ENCODE measurements at regions not wholly inside any gene's neighbourhood (a gene's known extent, or its start where the extent isn't known, plus 50 kb on each side); places are given as distances from the start of the nearest gene placed in this dataset.
"Not testable (repeated sequence)": the region's sequence is repeated elsewhere in the genome, so short reads cannot be mapped to it uniquely, and the experiment has no call there.

DNA sequence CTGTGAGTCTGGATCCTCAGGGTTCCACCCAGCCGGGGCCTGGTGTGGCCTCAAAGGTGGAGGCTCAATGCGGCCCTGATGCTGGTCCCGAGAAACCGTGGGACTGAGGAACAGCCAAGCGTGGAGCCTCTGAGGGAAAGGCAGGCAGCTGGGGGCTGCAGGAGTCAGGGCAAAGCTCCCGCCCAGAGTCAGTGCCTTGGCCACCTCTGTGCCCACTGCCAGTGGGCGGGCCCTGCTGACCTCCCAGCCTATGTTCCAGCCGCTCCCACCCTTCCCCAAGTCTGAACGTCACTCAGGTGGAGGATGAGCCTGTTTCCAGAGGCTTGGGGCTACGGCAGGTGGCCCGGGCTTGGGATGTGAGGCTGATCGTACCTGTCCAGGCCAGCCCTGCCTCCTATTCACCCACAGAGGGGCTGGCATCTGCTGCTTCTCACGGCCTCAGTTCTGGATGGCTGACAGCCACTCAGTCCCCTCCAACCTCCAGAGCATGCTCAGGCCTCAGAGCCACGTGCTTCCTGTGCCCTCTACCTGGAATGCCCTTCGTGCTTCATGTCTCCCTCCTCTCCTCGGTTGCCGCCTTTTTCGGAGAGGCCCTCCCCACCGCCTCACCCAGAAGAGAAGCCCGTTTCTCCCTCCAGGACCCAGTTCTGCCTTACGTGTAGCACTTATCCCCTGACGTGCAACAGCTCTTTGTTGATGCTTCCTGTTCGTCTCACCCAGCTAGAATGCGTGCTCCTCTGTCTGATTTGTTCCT, 94.1 kb upstream of the LRPAP1 start:
- TF ChIP-seq, protein P1, sequence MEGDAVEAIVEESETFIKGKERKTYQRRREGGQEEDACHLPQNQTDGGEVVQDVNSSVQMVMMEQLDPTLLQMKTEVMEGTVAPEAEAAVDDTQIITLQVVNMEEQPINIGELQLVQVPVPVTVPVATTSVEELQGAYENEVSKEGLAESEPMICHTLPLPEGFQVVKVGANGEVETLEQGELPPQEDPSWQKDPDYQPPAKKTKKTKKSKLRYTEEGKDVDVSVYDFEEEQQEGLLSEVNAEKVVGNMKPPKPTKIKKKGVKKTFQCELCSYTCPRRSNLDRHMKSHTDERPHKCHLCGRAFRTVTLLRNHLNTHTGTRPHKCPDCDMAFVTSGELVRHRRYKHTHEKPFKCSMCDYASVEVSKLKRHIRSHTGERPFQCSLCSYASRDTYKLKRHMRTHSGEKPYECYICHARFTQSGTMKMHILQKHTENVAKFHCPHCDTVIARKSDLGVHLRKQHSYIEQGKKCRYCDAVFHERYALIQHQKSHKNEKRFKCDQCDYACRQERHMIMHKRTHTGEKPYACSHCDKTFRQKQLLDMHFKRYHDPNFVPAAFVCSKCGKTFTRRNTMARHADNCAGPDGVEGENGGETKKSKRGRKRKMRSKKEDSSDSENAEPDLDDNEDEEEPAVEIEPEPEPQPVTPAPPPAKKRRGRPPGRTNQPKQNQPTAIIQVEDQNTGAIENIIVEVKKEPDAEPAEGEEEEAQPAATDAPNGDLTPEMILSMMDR (IDR thresholded peaks at IDR 0.05), result not testable (repeated sequence)
- not testable (repeated sequence) for TF ChIP-seq RAD21 (IDR thresholded peaks at IDR 0.05; ENCODE audit: low read length); POLR2AphosphoS5 (IDR thresholded peaks at IDR 0.05; ENCODE audit: low read depth, low read length); EZH2phosphoT487 (IDR thresholded peaks at IDR 0.05; ENCODE audit: borderline replicate concordance, low read depth); RFX5 (IDR thresholded peaks at IDR 0.05; ENCODE audit: low read length); YY1 (IDR thresholded peaks at IDR 0.05; ENCODE audit: low read depth); RXRA (IDR thresholded peaks at IDR 0.05; ENCODE audit: borderline replicate concordance, low read depth); SMC3 (IDR thresholded peaks at IDR 0.05; ENCODE audit: low read depth, low read length)
- TF ChIP-seq, protein P2, sequence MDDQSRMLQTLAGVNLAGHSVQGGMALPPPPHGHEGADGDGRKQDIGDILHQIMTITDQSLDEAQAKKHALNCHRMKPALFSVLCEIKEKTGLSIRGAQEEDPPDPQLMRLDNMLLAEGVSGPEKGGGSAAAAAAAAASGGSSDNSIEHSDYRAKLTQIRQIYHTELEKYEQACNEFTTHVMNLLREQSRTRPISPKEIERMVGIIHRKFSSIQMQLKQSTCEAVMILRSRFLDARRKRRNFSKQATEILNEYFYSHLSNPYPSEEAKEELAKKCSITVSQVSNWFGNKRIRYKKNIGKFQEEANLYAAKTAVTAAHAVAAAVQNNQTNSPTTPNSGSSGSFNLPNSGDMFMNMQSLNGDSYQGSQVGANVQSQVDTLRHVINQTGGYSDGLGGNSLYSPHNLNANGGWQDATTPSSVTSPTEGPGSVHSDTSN (IDR thresholded peaks at IDR 0.05), result not testable (repeated sequence)
- TF ChIP-seq, protein P3, sequence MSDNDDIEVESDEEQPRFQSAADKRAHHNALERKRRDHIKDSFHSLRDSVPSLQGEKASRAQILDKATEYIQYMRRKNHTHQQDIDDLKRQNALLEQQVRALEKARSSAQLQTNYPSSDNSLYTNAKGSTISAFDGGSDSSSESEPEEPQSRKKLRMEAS (IDR thresholded peaks at IDR 0.05; ENCODE audit: low read depth), result not testable (repeated sequence)
